ENCODE measurements at regions not wholly inside any gene's neighbourhood (a gene's known extent, or its start where the extent isn't known, plus 50 kb on each side); places are given as distances from the start of the nearest gene placed in this dataset.

DNA sequence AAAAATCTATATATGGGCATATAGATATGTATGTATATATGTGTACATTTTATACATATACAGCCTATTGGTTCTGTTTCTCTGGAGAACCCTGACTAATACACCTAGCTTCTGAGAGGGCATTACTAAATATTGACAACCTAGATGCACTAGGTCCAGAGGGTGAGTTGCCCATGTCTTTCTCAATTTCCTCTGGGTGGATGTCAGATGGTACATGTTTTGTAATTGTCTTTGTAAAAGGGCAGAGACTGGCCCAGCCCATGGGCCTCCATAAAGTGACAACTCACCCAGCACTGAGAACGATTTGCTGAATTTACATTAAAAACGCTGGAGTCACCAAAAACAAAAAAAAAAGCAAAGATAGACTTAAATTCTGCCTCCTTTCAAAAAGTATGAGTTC, 198.5 kb upstream of the FAM241A start:
- DNase-seq (ENCODE audit: low read depth in 1 of 2, low spot score in 2 of 2) (no peak), FAIRE-seq (no peak)
- no peaks in the 10 kb centered on the region for H3K23me2 ChIP-seq (ENCODE audit: low read depth, low read length)
- H2BK15ac ChIP-seq (ENCODE audit: low read length): no peak overlapping the region
- H3K4me3 ChIP-seq (ENCODE audit: extremely low read depth in 1 of 4, insufficient read depth in 2 of 4, low read depth in 3 of 4, low read length in 4 of 4): no peak overlapping the region
- no peaks in the 10 kb centered on the region for H4K20me1 ChIP-seq (replicated peaks in 1 of 2; ENCODE audit: control insufficient read depth in 1 of 2, insufficient read depth in 2 of 2, low read length in 2 of 2)
- CTCF ChIA-PET (ENCODE audit: partially characterized antibody): interaction anchor here (1.0 to 8.6 kb wide), 4 partner anchors 13 to 86 kb away, joined by 4 to 94 read pairs (median 26); no protein-coding TSS in a partner anchor
- H3K14ac ChIP-seq (ENCODE audit: insufficient read length): no peak overlapping the region
- no peak overlapping the region for H4K91ac ChIP-seq (replicated peaks; ENCODE audit: insufficient read length, low read length)
- H3K9me3 ChIP-seq (ENCODE audit: insufficient read depth in 2 of 2, low read depth in 1 of 2, low read length in 1 of 2): no peaks in the 10 kb centered on the region
- no peak overlapping the region for H2BK5ac ChIP-seq (ENCODE audit: low read depth, low read length)
- H2AK5ac ChIP-seq (ENCODE audit: low read depth, low read length): no peak overlapping the region
- H2BK120ac ChIP-seq (replicated peaks; ENCODE audit: low read depth, low read length): no peak overlapping the region
- no peak overlapping the region for H3K18ac ChIP-seq (ENCODE audit: extremely low read depth, low read length)
- no peak overlapping the region for H2BK20ac ChIP-seq (ENCODE audit: low read length)
- H3K9ac ChIP-seq (replicated peaks in 1 of 4; ENCODE audit: extremely low read depth in 1 of 4, low read depth in 3 of 4, low read length in 3 of 4): no peak overlapping the region
- H3K79me2 ChIP-seq (ENCODE audit: control insufficient read depth in 1 of 2, insufficient read depth in 2 of 2, low read length in 2 of 2): no peaks in the 10 kb centered on the region
- no peak overlapping the region for H4K8ac ChIP-seq (ENCODE audit: extremely low read depth, insufficient read depth, low read length)
- no peak overlapping the region for H4K5ac ChIP-seq (ENCODE audit: insufficient read length, low read depth, low read length)
- H3K79me1 ChIP-seq (ENCODE audit: low read depth, low read length): no peaks in the 10 kb centered on the region
- POLR2A ChIA-PET (ENCODE audit: partially characterized antibody): no interaction called here
- H3K27ac ChIP-seq (ENCODE audit: low read depth, low read length): no peak overlapping the region
- H3K23ac ChIP-seq (ENCODE audit: insufficient read length): no peak overlapping the region
- no peak overlapping the region for H2BK12ac ChIP-seq (ENCODE audit: low read depth, low read length)
- H3K36me3 ChIP-seq (ENCODE audit: control insufficient read depth in 2 of 4, insufficient read depth in 4 of 4, low read length in 3 of 4): no peaks in the 10 kb centered on the region
- H3K56ac ChIP-seq (replicated peaks; ENCODE audit: insufficient read length, low read depth, low read length): no peak overlapping the region
- no peaks in the 10 kb centered on the region for H3K27me3 ChIP-seq (replicated peaks in 1 of 4; ENCODE audit: control insufficient read depth in 3 of 4, extremely low read depth in 1 of 4, insufficient read depth in 3 of 4, low read length in 3 of 4)
- no peaks in the 10 kb centered on the region for H3K4me1 ChIP-seq (replicated peaks in 1 of 4; ENCODE audit: control insufficient read depth in 3 of 4, insufficient read depth in 4 of 4, low read length in 3 of 4)
- H3K4ac ChIP-seq (replicated peaks; ENCODE audit: insufficient read length, low read depth, low read length): no peak overlapping the region
- H3K4me2 ChIP-seq (ENCODE audit: insufficient read depth in 1 of 2, low read depth in 2 of 2, low read length in 2 of 2): no peak overlapping the region
- H2AFZ ChIP-seq (ENCODE audit: low read length): no peak overlapping the region
- WGBS, 2 experiments (ENCODE audit: extremely low coverage in 1 of 2, insufficient coverage in 1 of 2, insufficient read length in 1 of 2, insufficient replicate concordance in 2 of 2, low coverage in 1 of 2, low lambda C conversion rate in 2 of 2, missing lambda C conversion rate in 1 of 2): 94% methylated on average over 2 of the region's 2 CpGs; no CpG with 5 or more reads in 1 of the 2 experiments
- TF ChIP-seq CBX5 (IDR thresholded peaks at IDR 0.05; ENCODE audit: low read depth, low read length): no peak
- TF ChIP-seq SIRT6 (IDR thresholded peaks at IDR 0.05; ENCODE audit: low read length): no peak
- no peak for TF ChIP-seq JUND (IDR thresholded peaks at IDR 0.05; ENCODE audit: low read length)
- TF ChIP-seq CBX8 (IDR thresholded peaks at IDR 0.05; ENCODE audit: borderline replicate concordance, low read depth, low read length): no peak
- TF ChIP-seq SP1 (IDR thresholded peaks at IDR 0.05; ENCODE audit: low read depth, low read length): no peak
- TF ChIP-seq POU5F1 (IDR thresholded peaks at IDR 0.05; ENCODE audit: low read depth, low read length): no peak
- no peak for TF ChIP-seq EP300 (IDR thresholded peaks at IDR 0.05; ENCODE audit: borderline replicate concordance in 1 of 2, low read depth in 2 of 2, low read length in 2 of 2)
- no peak for TF ChIP-seq SIN3A (conservative IDR thresholded peaks at IDR 0.05 in 1 of 2, IDR thresholded peaks at IDR 0.05 in 1 of 2; ENCODE audit: low read depth in 1 of 2, low read length in 2 of 2)
- TF ChIP-seq NANOG (IDR thresholded peaks at IDR 0.05; ENCODE audit: insufficient read depth, low read depth, low read length, poor library complexity, severe bottlenecking): no peak
- TF ChIP-seq, protein P1, sequence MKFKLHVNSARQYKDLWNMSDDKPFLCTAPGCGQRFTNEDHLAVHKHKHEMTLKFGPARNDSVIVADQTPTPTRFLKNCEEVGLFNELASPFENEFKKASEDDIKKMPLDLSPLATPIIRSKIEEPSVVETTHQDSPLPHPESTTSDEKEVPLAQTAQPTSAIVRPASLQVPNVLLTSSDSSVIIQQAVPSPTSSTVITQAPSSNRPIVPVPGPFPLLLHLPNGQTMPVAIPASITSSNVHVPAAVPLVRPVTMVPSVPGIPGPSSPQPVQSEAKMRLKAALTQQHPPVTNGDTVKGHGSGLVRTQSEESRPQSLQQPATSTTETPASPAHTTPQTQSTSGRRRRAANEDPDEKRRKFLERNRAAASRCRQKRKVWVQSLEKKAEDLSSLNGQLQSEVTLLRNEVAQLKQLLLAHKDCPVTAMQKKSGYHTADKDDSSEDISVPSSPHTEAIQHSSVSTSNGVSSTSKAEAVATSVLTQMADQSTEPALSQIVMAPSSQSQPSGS (IDR thresholded peaks at IDR 0.05; ENCODE audit: low read length): no peak
- no peak for TF ChIP-seq JUN (IDR thresholded peaks at IDR 0.05; ENCODE audit: low read depth, low read length)
- no peak for TF ChIP-seq HDAC2 (IDR thresholded peaks at IDR 0.05; ENCODE audit: borderline replicate concordance in 1 of 2, low read depth in 2 of 2, low read length in 2 of 2)
- no peak for TF ChIP-seq GABPA (IDR thresholded peaks at IDR 0.05; ENCODE audit: borderline replicate concordance, insufficient read depth, low read length)
